ENCODE measurements at regions not wholly inside any gene's neighbourhood (a gene's known extent, or its start where the extent isn't known, plus 50 kb on each side); places are given as distances from the start of the nearest gene placed in this dataset.

- TF ChIP-seq CTCF (IDR thresholded peaks at IDR 0.05; ENCODE audit: low read length) (no peak), EZH2 (IDR thresholded peaks at IDR 0.05; ENCODE audit: borderline replicate concordance, low read length) (no peak)
Measured at GRCh38 chr4:71217688-71218087, 121.1 kb upstream of the SLC4A4 start.

Measured in OCI-LY1 (cell line).